COR-L47 (cell line): ENCODE measurements at regions not wholly inside any gene's neighbourhood (a gene's known extent, or its start where the extent isn't known, plus 50 kb on each side); places are given as distances from the start of the nearest gene placed in this dataset.

ENCODE experiments used
- DNase-seq: peaks from one replicate; lab custom pipeline; 2025; lab: John Stamatoyannopoulos, UW

- no peak for DNase-seq
Observed at GRCh38 chr3:16113704-16114103, 60.8 kb upstream of the GALNT15 start.

GRCh38 chr3:16114429-16114828 lies 60.1 kb upstream of the GALNT15 start:
- DNase-seq, result no peak

GRCh38 chr3:16114930-16115329 lies 59.5 kb upstream of the GALNT15 start:
- DNase-seq, result no peak

- no peak for DNase-seq
Observed at GRCh38 chr3:16118396-16118795, 56.1 kb upstream of the GALNT15 start.

GRCh38 chr3:16119887-16120286 lies 54.6 kb upstream of the GALNT15 start:
- DNase-seq, result no peak

- DNase-seq, result no peak
Observed at GRCh38 chr3:16121391-16121790, 53.1 kb upstream of the GALNT15 start.

- no peak for DNase-seq
Observed at GRCh38 chr3:16122155-16122554, 52.3 kb upstream of the GALNT15 start.

GRCh38 chr3:16122661-16123060 lies 51.8 kb upstream of the GALNT15 start:
- no peak for DNase-seq

- no peak for DNase-seq
Observed at GRCh38 chr3:16124636-16125035, 49.8 kb upstream of the GALNT15 start.
